GM19455 (cell line): ENCODE measurements at regions not wholly inside any gene's neighbourhood (a gene's known extent, or its start where the extent isn't known, plus 50 kb on each side); places are given as distances from the start of the nearest gene placed in this dataset.
"Not testable (repeated sequence)": the region's sequence is repeated elsewhere in the genome, so short reads cannot be mapped to it uniquely, and the experiment has no call there.

Experiments
- ATAC-seq: cut with Tn5 transposase; IDR thresholded peaks from one replicate; pipeline ENCODE4 v1.9.1; 2021; ENCODE audit not compliant: unreplicated experiment

DNA sequence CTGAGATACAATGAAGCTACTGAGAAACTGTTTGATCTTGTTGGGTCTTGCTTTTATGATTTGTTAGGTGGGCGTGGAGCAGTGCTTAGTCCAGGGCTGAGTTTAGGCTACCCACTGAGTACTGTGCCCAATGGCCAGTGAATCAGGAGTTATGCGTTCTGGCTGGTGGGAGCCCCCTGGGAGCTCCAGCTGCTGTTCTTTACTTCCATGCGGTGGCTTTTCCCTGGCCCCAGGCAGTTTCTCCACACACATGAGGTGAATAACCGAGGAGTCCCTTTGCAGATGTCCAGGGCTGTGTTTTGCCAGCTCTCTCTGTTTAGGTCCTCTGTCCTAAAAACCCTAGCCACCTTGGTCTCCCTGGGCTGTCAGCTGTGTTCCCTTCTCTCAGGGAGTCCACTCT lies 106.5 kb downstream of the KLF13 start:
- no peak for ATAC-seq

DNA sequence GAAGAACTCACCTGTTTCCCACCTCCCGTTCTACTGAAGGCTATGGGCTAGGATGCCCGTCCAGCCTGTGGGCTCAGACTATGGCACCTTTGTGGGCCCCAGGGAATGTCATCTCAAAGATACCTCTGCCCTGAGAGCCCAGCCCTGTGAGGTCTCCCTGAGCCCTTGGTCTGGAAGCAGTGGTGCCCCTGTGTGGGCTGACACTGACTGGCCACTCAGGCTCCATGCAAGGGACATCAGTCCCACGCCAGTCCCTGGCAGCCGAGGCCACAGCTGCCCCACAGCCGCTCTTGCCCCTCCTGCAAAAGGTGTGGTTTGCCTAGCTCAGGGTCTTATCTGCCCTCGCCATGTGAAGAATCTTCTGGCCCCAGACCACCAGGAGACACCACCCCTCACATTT lies 106.9 kb downstream of the KLF13 start:
- ATAC-seq: no peak

DNA sequence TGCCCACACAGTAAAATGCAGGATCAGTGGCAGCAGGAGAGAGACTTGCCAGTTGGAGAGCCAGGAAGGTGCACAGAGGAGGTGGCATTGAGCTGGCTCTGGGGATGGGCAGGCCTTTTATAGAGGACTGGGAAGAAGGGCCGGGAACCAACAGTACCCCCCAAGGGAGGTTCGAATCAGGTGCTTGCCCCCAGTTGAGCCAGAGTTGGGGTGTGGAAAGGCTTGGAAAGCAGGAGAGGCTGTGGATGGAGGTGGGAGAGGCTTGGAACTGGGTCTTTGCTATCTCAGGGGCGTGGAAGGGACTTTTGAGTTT lies 107.6 kb downstream of the KLF13 start:
- ATAC-seq: no peak

DNA sequence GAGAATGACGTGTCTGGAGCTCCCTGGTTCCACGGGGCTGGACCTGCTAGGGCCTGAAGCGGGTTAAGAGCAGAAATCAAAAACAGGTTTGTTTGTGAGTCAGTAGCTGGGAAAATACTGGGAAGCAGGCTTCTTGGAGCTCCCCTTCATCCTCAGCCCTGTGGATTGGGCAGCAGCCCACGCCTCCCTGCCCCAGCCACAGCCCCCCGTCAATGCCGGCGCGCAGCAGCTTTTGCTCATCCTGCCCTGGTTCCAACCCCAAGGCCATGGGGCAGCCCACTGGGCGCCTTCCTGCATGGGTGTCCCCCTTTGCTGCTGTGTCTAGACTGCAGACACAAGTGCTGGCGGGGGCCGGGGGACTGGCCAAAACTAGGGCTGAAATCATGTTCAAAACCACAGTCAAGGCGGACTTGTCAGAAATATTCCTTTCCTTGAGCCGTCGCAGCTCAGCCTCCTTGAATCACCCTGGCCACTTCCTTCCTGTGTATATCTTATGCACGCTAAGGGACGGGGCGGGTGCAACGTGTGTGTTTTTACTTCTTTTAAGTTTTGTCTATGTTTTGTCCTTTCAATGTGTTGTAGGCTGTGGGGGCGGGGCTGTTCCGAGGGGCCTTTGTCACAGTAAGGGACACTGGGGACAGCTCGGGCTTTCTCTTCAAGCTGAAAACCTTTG lies 108.1 kb downstream of the KLF13 start:
- ATAC-seq: peak; percentile 56

DNA sequence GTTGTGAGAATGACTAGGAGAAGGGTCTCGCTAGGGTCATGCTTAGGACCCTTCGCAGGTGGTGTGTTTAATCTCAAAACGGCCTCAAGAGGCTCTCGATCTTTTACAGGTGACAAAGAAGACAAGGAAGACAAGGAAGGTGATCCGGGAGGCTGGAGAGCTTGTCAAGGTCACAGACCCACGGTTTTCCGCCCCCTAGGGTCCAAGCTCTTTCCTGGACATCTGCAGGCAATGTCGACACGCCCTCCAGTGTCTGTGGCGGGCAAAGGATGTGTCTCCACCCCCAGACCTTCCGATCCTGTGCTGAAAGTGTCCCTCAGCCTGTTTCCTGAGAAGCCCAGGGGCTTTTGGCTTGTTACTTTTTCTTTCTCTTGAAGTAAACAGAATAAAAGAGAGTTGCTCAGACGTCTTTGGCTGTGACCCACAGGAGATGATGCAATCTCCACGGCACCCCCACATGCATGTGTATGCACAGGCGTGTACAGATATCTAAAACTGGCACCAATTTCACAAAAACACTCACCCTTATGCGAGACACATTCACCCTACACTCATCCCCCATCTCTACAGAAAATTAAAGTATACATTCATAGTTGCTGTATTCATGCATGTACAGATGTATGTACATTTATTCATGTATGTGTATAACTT lies 108.8 kb downstream of the KLF13 start:
- ATAC-seq: peak; percentile 53

DNA sequence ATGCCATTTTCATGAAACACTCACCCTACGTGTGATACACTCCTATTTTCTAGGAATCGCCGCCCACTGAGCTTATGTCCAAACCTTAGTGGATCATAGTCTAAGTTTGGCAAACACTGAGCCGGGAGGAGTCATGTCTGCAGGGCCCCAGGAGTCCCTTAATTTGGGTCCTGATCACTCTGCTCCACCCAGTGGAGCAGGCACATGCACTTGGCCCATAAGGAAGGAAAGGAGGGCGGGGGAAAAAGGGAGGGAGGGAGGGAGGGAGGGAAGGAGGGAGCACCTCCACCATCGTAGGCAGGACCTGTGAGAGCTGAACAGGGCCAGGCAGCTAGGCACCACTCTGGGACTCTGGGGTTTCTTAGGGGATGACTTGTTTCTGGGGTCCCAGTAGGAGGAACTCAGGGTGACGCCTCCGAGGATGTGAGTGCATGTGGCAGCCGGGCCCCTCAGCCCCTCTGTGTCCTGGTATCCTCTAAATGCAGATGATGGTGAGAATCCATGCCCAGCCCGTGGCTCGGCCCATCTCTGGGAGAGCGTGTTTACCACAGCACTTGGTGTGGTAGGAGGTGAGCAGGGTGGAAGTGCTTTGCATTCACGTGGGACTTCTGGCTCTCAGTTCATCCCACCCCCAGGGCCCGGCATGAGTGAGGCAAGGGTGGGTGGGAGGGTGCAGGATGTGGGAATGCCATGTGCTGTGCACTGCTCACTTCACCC lies 109.4 kb downstream of the KLF13 start:
- no peak for ATAC-seq

DNA sequence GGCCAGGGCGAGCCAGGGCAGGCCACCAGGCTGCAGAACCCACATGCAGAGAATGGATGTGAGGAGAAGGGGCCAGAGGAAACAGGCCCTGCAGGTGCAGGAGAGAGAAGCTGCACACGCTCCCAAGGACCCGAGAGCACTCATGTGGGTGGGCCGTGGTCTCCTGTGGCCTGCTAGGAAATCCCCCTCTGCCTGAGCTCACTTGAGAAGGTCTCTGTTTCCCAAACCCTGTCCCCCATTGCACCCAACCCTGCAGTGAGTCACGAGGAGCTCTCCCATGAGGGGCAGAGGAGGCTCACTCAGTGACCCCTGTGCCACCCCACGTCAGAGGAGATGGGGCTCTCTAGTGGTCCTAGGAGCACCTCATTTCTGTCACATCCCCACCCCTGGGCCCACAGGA lies 111.1 kb downstream of the KLF13 start:
- ATAC-seq: no peak

DNA sequence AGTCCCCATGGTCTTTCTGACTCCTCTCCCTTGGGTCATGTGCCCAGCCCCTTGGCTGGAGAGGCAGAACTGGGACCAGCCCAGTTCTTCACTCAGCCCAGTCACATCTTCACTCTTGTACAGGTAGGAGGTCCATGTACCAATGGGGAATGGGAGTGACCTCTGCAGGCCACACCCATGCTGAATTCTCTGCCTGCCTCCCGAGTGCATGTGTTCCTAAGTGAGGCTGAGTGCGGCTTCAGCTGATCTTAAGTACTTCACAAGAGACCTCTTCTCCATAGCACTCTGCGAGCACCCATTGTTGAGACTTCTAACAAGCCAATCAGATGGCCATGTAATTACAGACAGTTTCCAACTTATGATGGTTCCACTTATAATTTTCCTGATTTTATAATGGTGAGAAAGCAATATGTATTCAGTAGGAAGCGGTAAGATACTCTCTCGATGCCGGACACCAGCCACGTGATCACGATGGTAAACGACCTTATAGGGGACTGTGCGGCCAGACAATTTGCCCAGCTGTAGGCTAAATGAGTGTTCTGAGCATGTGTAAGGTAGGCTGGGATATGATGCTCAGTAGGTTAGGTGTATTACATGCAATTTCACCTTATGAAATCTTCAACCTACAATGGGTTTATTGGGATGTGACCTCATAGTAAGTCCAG lies 112.1 kb downstream of the KLF13 start:
- ATAC-seq: no peak

DNA sequence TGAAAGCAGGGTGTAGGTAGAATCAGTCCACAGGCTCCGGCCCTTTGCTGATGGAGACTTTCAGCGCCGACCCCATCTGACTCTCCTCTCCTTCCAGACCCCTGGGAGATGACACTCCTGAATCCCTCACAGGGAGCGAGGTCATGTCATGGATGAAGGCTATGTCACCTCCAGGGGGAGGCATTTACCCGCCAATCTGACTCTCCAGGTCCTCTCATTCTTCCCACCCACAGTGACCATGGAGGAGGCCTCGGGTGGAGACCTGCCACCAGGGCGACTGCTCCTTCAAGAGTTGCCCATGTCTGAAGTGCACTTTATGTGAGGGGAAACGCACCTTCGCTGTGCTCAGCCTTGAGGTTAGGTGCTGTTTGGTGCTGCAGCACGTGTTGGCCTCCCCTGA lies 112.7 kb downstream of the KLF13 start:
- ATAC-seq: no peak

DNA sequence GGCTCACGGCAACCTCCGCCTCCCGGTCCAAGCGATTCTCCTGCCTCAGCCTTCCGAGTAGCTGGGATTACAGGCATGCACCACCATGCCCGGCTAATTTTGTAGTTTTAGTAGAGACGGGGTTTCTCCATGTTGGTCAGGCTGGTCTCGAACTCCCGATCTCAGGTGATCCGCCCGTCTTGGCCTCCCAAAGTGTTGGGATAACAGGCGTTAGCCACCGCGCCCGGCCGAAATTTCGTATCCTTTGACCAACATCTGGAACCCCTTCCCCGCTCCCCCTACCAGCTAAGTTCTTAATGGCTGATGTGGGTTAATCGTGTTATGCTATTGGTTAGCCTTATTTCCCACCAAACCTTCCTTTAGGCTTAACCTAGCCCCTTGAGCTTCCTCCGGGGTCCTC lies 113.6 kb downstream of the KLF13 start:
- ATAC-seq: not testable (repeated sequence)

DNA sequence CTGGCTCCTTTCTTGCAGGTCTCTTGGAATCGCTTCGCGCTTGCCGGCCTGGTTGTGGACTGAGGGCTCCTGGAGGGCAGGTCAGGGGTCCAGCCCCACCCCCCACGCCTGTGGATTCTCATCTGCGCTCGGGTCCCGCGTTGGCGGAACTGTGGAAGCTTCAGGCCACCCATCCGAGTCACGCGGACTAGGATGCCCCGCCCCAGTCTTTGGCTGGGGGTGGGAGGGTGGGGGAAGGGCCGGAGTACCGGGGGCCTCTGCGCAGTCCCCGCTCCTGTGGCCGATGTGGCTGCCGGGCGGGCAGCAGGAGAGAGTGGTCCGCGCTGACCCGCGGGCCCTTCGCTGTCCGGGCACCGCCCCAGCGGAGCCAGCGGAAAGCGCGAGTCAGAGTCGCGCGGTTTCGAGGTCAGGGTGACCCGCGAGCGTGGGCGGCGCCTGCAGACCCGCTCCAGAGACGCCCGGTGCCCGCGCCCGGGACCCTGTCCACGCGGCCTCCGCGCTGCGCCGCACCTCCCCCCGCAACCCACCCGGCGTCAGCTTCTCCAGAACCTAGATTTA lies 114.2 kb downstream of the KLF13 start:
- ATAC-seq: no peak

DNA sequence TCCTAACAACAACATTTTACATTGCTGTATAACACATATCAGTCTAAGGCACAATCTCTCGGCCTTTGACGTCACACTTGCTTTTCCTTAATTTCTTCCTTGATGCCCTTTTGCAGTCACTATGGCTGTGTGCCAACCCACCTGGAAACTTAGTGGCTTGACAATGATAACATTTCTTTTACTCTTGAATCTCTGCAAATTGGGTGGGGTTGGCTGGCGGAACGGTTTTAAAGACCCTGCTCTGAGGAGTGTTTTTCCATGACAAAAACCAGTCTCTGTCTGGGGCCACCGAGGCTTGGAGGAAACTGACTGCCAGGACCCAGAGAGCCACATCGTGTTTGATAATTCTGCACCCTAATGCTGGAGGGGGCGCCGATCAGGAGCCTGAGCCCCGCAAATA lies 115.6 kb downstream of the KLF13 start:
- no peak for ATAC-seq

DNA sequence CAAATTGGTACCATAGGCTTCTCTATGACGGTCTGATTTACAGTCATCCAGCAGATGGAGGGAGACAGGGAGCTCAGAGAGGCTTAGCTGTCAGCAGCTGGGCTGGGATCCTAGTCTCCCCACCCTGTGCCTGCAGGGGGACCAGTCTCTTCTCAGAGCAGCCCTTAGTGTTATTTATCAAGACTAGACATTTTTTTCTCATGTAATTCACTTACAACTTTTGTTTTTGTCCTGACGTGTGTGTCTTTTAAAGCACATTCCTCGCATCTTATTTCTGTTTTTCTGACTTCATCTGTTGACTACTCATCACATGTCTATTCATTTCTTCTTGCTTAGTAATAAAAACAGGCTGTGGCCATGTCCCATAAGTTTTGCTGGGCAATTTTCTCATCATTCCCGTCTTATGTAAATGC lies 116.1 kb downstream of the KLF13 start:
- no peak for ATAC-seq

DNA sequence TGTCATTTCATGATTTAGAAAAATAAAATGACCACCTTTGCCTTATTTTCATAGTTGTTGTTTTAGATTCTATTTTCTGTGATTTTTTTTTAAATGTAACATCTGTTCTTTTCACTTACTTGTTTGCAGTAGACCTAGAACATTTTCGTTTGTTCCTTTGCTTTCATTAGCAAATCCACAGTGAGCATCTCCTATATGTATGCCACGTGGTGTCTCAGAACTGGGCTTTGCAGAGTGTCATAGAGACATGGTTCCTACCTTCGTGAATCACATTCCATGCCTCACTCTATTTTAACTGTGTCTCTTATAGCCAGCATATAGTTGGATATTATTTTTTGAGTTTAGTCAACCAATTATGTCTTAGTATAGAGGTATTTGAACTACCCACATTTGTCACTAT lies 118.2 kb downstream of the KLF13 start:
- ATAC-seq: no peak

DNA sequence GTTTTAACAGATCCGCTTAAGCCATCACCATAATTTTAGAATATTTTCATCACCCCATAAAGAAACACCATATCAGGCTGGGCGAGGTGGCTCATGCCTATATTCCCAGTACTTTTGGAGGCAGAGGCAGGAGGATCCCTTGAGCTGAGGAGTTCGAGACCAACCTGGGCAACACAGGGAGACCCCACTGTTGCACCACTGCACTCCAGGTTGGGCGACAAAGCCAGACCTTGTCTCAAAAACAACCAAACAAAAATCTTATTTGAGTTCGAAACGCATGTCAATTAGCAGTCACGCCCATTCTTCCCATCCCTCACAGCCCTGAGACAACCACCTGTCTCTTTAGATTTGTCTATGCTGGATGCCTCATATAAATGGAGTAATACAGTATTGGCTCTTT lies 119.9 kb downstream of the KLF13 start:
- ATAC-seq: no peak

DNA sequence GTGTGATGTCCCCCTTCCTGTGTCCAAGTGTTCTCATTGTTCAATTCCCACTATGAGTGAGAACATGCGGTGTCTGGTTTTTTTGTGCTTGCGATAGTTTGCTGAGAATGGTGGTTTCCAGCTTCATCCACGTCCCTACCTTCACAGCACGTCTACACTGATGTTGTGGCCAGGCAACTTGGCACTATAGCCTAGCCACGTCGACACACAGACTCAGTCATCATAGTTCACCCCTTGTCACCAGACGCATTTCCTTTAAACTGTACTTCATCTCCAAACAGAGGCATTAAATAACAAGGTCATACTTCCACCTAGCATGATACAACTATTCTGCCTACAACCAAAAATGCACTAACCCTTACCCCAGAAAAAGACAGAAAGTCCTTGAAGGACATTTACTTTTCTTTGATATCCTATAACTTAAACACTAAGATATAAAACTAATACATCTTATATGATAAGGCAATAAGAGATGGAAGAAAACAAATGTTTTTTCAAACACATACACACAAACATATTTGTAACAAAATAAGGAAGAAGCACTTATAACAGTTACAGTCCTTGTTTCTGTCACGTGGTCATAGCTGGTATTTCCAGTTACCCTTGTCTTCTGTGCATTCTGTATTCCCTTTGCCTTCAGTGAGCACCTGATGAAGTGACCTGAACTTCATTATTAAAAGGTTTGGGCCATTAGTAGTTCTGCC lies 121.4 kb downstream of the KLF13 start:
- no peak for ATAC-seq

DNA sequence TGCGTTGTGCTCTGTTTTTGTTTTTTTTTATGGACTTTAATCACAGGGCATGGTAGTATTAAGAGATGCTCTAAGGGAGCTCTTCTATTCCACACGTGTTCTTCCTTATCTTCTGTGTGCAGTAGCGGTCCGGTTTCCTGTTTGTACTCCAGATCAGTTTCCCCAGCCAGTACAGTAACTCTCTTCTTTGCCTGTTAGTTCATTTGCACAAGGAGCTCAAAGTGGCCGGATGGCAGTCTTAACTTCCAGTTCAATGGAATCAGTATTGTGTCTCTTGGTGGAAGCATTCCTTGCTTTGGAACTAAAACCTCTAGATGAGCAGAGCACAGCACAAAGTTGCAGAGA lies 122.0 kb downstream of the KLF13 start:
- no peak for ATAC-seq

DNA sequence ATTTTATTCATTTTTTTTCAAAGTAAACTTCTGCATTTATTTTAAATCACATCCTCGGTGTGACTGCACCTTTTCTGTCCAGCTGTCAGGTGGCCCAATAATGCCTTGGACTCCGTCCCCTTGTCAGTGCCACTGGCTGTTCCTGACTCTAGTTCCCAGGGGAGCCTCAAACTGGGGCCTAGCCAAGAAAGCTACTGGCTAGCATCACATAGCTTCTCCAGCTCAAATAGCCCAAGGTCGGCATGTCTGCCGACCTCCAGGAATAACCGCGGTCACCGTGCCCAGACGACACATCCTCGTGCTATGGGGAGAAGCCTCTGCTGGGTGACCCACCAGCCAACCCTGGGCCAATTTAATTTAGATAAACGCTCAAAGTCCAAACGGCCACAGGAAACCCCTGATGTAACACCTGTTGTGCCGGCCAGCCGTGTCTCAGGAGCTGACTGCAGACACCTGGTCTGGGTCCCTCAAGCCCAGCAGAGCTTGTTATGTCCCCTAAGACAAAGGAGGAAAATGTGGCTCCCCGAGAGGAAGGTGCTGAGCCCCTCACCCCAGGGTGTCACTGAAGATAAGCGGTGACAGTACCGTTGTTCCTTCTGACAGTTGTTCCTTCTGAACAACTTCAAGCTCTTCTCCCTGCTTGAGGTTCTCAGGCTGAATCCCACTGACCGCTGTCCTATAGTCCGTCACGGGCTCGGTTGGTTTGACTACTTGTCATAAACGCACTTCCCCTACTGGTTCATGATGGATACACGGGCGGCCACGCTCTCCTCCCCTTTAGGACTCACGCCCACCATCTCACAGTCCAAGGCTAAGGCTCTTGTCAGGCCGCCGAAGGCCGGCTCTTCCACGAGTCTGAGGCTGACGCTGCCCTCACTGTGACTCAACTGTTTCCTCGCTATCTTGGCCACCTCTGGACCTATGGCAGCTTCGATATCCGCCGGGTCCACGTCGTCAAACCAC lies 126.2 kb downstream of the KLF13 start:
- ATAC-seq: no peak

DNA sequence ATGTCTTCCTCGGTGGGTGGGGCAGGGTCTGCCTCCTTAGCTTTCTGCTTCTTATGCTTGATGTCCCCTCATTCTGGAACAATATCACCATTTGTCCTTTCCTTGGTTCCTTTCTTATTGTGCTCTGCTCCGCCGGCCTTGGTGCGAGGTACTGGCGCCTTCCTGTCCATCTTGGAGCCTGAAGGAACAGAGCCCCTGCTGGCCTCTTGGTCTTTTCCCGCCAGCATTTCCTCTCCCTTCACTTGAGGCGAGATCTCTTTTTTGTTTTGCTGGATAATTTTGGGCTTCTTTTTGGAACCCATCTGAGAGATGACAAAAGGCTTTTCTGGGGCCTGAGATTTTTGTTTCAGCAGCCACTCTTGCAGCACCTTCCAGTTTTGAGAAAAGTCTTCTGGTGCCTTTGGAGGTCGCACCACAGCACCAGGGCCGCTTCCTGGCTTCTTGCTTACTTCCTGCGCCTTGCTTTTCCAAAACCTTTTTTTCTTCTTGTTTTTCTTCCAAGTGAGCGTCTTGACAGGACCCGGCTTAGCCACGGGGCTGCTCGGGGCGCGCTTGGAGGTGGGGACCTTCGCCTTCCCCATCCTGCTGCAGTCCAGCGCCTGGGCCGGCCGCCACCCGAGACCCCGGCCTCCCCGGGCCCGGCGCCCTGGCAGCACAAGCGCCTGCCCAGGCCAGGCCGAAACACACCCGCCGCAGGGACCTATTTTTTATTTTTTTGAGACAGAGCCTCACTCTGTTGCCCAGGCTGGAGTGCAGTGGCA lies 127.1 kb downstream of the KLF13 start:
- no peak for ATAC-seq
